ES-I3 (cell line): ENCODE measurements at regions not wholly inside any gene's neighbourhood (a gene's known extent, or its start where the extent isn't known, plus 50 kb on each side); places are given as distances from the start of the nearest gene placed in this dataset.

Experiments used
- H3K36me3 ChIP-seq: 2 replicates; pipeline ENCODE4 v1.6.1; 2013; ENCODE audit warnings: mild to moderate bottlenecking, low read length, control low read depth, moderate library complexity; ENCODE audit not compliant: insufficient read depth
- H3K4me1 ChIP-seq: 2 replicates; pipeline ENCODE4 v1.6.1; 2013; ENCODE audit warnings: mild to moderate bottlenecking, control low read depth, low read length; ENCODE audit not compliant: insufficient read depth
- H3K9ac ChIP-seq: 2 replicates; pipeline ENCODE4 v1.6.1; 2013; ENCODE audit warnings: low read depth, mild to moderate bottlenecking, low read length, moderate library complexity
- H3K9me3 ChIP-seq: 2 replicates; pipeline ENCODE4 v1.6.1; 2013; ENCODE audit warnings: mild to moderate bottlenecking, low read length, moderate library complexity; ENCODE audit not compliant: control insufficient read depth, insufficient read depth

DNA sequence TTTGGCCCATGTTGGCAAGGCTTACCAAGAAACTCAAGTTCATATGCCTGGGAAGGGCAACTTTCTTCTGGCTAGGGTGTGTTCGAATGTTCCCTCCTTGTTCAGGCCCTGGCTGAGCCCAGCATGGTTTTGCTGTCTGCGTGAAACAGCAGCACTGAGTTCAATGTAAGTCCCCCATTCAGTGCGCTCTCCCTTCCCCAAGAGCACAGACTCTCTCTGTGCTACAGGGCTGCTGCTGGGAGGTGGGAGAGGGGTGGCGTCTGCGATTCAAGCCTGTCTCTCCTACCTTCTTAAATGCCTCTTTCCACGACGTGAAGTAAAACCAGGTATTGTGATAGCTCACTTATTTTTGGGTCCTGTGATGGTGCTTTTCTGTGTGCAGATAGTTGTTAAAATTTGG lies 289.3 kb upstream of the GOLIM4 start:
- H3K9ac ChIP-seq = no peak overlapping the region
- H3K36me3 ChIP-seq = no peaks in the 10 kb centered on the region
- H3K9me3 ChIP-seq = no peaks in the 10 kb centered on the region
- H3K4me1 ChIP-seq = no peaks in the 10 kb centered on the region

DNA sequence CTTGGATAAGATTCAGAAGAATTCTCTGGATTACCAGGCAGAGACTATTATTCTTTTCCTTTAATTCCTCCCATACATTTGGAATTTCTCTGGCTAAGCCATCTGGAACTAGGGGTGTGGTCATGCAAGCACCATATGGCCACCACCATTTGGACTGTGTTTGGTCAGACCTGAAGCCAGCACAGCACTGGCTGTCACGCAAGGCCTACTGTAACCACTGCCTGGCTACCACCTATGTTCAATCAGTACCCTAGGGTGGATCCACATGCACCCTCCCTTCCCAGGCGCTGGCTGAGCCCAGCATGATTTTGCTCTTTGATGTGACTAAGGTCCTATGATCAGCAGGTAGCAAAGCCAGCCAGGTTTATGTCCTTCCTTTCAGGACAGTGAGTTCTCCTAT lies 287.8 kb upstream of the GOLIM4 start:
- no peaks in the 10 kb centered on the region for H3K36me3 ChIP-seq
- no peaks in the 10 kb centered on the region for H3K9me3 ChIP-seq
- no peaks in the 10 kb centered on the region for H3K4me1 ChIP-seq
- H3K9ac ChIP-seq = no peak overlapping the region

DNA sequence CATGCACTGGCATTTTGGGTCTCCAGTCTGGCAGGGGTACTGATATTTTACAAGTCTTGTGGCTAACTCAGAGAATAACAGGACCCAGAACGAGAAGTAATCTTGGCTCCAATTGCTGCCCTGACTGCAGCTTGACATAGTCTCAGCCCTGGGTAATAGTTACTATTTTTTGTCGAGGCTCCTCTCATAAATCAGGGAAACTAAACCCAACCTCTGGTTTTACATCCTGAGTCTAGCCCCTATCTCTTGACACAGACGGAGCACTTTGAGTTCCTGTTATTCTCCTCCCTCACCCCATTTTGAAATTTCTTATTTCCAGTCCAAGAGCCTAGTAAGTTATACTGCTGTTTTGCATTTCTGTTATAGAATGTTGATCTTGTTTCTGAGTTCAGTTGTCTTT lies 276.1 kb upstream of the GOLIM4 start:
- Histone ChIP-seq H3K9ac (no peak overlapping the region), H3K9me3 (no peaks in the 10 kb centered on the region), H3K4me1 (no peaks in the 10 kb centered on the region), H3K36me3 (no peaks in the 10 kb centered on the region; the same call in 1 of the 2 replicates)

DNA sequence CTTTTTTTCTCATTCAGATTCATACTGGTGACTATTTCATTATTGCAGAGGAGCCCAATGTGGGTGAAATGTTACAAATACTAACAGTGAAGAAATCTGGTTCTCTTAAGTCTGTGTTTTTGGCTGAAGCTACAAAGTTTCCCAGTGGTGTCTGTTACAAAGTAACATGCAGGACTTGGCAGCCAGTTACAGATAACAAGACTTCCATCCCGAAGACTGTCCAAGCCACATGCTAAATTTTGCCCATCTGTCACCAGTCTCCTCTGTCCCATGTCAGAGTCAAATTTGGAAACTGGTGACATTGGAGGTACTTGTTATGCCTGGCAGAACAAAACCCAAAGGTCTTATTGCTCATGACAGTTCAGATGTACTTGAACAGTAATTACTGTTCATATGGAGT lies 269.2 kb upstream of the GOLIM4 start:
- no peaks in the 10 kb centered on the region for H3K36me3 ChIP-seq
- H3K9me3 ChIP-seq = no peaks in the 10 kb centered on the region
- no peak overlapping the region for H3K9ac ChIP-seq
- H3K4me1 ChIP-seq = no peaks in the 10 kb centered on the region

DNA sequence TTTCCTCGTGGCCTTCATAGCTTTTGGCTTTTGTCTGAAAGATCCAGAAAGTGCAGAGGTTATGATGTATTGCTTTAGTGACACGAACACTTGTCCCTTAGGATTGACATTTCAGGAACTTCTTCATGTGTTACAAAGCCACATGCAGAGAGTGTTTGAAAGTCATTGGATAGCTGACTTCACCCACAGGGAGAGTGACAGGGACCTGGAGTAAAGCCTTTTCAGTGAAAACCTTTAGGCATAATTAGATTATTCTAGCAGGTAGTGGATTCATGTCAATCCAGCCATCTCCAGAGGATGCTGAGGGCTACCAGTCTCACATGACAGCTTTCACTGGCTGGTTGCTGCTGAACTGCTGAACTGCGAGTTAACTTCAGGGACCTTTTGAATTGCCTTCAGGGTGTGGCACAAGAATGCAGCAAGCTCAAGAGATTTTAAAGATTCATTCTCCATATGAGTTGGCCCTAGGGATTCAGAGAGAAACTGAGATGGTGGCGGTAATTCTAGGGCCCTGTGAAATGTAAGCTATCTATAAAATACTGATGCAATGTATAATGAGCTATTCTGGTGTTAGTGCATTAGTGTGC lies 267.0 kb upstream of the GOLIM4 start:
- Histone ChIP-seq H3K36me3 (no peaks in the 10 kb centered on the region), H3K9ac (no peak overlapping the region), H3K9me3 (no peaks in the 10 kb centered on the region), H3K4me1 (no peaks in the 10 kb centered on the region)

DNA sequence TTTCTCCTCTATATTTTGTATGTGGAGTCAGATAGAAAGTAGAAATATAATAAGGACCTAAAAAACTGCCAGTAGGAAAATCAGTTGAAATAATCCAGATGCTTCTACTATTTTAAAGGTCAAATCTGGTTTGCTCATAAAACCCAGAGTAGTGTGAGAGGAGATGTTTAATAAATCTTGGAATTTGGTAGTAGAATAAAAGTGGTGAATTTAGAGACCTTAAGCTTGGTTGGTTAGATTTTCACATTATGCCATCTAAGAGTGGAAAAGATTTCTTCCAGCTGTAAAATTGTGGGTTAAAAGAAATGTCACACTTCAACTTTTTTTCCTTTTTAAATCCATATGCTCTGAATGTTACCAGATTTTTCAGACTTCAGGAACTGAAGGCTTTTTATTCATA lies 266.4 kb upstream of the GOLIM4 start:
- no peak overlapping the region for H3K9ac ChIP-seq
- no peaks in the 10 kb centered on the region for H3K36me3 ChIP-seq
- no peaks in the 10 kb centered on the region for H3K9me3 ChIP-seq
- no peaks in the 10 kb centered on the region for H3K4me1 ChIP-seq

DNA sequence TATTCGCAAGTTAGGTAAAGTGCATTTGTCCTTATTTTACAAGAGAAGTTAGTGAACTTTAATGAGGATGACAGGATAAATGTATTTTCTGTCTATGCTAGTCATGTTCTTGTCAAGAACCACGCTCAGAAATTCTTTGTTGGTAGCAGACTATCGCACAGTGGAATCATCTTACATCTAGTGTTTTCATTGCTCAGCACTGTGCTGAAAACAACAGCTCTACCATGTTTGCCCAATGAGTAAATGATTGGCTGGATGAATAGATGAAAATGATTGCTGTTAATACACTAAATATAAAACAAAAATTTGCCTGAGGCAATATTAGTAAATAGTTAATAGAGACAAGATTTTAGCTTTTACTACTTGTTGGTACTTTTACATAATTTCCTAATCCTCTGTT lies 265.3 kb upstream of the GOLIM4 start:
- no peak overlapping the region for H3K9ac ChIP-seq
- H3K9me3 ChIP-seq = no peaks in the 10 kb centered on the region
- H3K36me3 ChIP-seq = no peaks in the 10 kb centered on the region
- no peaks in the 10 kb centered on the region for H3K4me1 ChIP-seq

DNA sequence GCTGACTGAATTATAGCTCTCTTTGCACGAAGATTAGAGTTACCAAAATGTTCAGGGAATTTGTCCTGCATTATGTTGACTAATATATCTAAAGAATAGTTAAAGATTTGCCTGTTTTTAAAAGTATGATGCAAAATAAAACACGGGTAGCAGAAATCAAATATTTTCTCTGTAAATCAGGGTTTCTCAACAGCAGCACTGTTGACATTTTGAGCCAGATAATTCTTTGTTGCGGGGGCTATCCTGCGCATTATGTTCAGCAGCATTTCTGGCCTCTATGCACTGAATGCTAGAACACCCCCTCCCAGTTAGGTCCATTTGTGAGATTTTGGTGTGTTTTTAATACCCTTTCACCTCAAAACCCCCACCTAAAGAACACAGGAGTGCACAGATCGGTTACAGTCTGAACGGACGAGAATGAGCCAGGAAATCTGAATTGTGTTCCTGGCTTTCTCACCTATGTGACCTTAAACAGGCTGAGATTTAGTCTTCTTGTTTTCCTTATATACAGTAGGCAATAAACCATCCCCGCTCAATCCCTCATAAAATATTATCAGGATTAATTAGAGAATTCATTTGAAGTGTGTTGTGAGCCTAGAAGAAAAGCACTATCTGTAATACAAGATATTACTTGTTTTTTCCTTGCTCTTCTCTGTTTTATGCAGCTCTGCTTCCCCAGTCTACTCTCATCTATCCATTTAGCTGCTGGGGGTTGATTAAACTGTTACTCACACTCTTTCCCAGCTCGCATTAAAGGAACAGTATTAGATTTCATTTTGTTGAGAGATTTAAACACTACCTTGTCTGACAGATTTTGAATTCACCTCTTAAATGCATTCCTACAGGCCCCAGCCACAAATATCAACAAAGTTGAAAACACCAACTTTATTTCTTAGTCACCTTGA lies 247.5 kb upstream of the GOLIM4 start:
- peaks cover 3% of the 10 kb centered on the region; the same call in 1 of the 2 replicates for H3K4me1 ChIP-seq
- H3K9ac ChIP-seq = no peak overlapping the region
- no peaks in the 10 kb centered on the region for H3K9me3 ChIP-seq
- no peaks in the 10 kb centered on the region for H3K36me3 ChIP-seq

DNA sequence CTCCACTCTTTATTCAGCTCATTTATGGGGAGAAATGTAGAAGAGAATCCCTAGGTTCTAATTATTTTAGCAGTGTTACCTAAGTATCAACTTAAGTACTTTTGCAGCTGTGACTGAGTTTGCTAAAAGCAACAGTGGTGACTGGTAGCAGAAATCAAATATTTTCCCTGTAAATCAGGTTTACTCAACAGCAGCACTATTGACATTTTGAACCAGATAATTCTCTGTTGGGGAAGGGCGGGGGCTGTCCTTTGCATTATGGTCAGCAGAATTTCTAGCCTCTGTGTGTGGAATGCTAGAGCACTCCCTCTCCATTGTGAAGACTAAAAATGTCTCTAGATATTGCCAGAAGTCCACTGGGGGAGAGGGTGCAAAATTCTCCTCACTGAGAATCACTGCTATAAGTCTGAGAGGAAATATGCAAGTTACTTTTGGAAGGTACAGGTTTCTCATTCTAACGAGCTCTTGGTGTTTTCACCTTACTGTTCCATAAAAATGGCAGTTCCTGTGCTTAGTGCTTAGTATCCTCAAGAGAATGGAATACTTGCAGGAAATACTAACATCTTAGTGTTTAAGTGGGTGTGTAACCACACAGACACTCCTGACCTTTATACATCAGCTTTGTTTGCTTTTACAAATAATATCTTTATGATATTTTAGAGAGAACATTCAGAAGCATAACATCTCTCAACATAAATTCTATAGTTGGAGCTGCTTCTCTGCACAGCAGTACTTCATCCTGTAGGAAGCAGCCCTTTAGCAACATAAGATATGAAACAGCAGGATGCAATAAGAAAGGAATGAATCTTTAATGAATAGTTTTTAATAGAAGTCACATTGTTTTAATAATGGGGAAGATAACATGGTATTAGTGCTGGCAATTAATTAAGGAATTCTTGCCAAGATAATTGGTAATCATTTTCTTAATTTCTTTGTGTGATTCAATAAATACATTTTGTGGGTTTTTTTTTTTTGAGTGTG lies 246.5 kb upstream of the GOLIM4 start:
- no peaks in the 10 kb centered on the region for H3K9me3 ChIP-seq
- H3K9ac ChIP-seq = no peak overlapping the region
- H3K36me3 ChIP-seq = no peaks in the 10 kb centered on the region

DNA sequence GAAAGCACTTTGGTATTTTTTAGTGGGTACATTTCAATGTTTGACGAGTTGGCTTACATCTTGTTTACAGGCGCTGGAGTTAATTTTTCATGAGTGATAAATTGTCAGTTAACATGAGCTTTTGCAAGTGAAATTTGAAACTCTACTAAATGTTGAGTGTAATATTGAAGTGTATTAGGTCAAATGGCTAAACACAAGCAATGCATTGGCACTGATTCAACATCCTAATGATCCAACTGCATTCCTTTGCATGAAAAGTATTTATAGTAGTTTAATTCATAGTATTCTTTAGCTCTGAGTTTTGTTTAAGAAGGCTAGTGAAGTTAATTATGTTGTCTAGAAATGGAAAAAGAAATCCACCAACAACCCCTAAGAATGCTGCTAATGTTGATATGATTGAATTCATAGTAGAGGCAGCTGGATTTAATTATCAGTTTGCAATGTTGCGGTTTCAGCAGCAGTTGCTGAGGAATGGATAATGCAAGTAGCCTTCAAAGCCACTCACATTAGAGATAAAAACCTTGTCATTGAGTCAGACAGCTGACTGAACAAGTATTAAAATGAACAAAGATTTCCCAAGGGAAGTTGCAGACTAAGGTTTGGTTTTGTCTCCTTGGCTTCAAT lies 245.6 kb upstream of the GOLIM4 start:
- Histone ChIP-seq H3K4me1 (peaks cover 3% of the 10 kb centered on the region; the same call in 1 of the 2 replicates), H3K9ac (no peak overlapping the region), H3K36me3 (no peaks in the 10 kb centered on the region), H3K9me3 (no peaks in the 10 kb centered on the region)

More for the DNA sequence above, 246.5 kb upstream of the GOLIM4 start:
- H3K4me1 ChIP-seq = peaks cover 3% of the 10 kb centered on the region; the same call in 1 of the 2 replicates

DNA sequence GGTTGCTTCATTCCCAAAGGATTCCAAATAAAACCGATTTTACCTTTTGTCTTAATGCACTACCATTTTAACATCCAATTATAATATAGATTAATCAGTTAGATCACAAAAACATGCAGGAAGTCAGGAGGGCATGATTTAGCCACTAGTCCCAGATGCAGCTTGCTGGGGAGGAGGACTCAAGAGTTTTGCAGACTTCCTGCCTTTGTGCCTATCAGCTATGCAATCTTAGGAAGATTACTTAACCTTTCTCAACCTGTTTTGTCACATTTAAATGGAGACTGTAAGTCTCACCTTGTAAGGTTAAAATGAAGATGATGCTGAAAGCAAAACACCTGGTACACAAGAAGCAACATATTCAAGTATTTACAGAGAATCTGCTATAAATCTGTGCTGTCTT lies 242.4 kb upstream of the GOLIM4 start:
- peaks cover 3% of the 10 kb centered on the region; the same call in 1 of the 2 replicates for H3K4me1 ChIP-seq
- H3K9ac ChIP-seq = no peak overlapping the region
- no peaks in the 10 kb centered on the region for H3K9me3 ChIP-seq
- no peaks in the 10 kb centered on the region for H3K36me3 ChIP-seq

DNA sequence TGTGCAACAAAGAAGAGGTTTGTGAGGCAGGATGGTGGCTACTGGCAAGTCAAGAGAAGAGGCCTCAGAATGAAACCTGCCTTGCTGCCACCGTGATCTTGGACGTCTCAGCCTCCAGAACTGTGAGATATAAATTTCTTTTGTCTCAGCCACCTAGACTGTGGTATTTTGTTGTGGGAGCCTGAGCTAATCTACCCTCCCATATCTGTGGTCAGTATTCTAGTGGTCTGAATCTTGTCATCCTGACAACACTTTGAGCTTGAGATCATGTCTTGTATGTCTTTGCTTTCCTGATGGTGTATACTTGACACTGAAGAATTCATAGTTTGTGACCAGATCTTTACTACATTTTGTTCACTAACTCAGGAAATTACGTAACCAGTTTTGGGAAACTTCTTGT lies 240.6 kb upstream of the GOLIM4 start:
- Histone ChIP-seq H3K9me3 (no peaks in the 10 kb centered on the region), H3K36me3 (no peaks in the 10 kb centered on the region), H3K9ac (no peak overlapping the region), H3K4me1 (no peaks in the 10 kb centered on the region)

DNA sequence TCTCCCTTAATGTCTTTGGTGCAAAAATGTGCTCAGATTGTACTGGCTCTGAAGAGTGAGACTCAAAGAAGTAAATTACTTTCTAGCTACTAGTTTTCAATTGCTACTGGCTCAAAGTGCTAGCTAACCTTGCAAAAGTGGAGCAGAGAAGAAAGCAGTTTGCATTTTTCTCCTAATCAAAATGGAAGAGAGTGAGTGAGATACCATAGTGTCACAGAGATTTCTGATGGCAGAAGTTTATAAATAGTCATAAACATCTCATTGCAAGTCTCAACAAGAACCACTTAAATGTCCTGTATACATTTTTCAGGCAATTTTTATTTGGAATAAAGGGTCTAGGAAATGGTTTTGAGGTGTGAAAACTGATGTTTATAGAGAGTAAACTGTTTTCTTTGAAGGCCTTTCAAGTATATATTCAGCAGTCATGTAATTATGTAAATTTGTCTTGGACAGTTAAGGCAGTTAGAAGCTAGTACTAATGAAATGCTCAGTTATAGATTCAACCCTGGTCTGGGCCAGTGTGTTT lies 237.7 kb upstream of the GOLIM4 start:
- Histone ChIP-seq H3K9me3 (no peaks in the 10 kb centered on the region), H3K36me3 (no peaks in the 10 kb centered on the region), H3K4me1 (no peaks in the 10 kb centered on the region)

DNA sequence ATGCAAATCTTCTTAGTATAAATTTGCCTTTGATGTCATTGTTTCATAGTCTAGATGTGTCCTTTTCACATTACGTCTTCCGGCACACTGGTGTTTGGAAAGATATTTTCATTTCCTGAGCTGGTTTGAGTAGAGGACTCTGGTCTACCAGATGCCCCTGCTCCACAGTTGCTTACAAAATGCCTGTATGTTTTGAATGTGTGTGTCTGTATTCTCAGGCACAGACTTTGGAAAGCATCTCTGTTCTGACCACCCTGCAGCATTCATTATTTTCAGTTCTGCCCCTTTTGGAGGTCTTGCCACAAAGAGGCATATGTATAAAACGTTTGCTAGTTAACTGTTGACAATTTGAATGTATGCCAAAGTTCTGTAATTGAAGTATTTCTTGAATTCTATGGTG lies 236.0 kb upstream of the GOLIM4 start:
- H3K4me1 ChIP-seq = no peaks in the 10 kb centered on the region
- no peaks in the 10 kb centered on the region for H3K36me3 ChIP-seq
- H3K9ac ChIP-seq = no peak overlapping the region
- H3K9me3 ChIP-seq = no peaks in the 10 kb centered on the region

More for the DNA sequence above, 237.7 kb upstream of the GOLIM4 start:
- H3K9ac ChIP-seq = no peak overlapping the region
